Stimulated activated CD8-positive, alpha-beta memory T cell treated with anti-CD3 and anti-CD28 coated beads, Interleukin-2, amount 100 ng/mL, for 48 hours (primary cell): ENCODE measurements at regions not wholly inside any gene's neighbourhood (a gene's known extent, or its start where the extent isn't known, plus 50 kb on each side); places are given as distances from the start of the nearest gene placed in this dataset.

Experiments
- DNase-seq, 2 donors: peaks; one replicate each; pipeline ENCODE4 v3.0.0-alpha.2; 2020; ENCODE audit warnings: low read depth in 2 of 2

DNA sequence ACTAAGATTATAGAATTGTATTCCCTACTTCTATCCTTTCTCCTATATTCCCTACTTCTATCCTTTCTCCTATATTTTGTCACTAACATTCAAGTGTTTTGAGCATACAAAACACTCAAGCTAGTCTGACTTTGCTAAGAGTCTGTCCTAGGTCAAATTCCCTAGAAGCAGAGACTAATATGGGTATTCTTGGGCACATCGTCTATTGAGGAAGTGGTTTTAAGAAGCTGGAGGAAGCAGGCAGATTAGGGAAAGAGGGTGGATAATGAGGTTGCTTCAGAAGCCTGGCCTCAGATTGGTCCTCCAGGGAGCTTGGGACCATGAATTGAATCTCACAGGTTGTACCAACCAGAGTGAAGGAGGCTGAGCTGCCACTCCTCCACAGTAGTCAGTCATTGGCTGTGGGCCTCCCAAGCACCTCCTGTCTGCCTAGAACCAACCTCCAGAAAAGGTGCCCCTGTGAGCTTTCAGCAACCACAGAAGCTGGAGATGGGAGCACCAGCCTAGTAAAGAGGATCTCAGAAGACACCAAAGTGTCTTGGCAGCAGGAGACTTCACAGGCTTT lies 295.9 kb upstream of the PHF14 start:
- DNase-seq: no peak

DNA sequence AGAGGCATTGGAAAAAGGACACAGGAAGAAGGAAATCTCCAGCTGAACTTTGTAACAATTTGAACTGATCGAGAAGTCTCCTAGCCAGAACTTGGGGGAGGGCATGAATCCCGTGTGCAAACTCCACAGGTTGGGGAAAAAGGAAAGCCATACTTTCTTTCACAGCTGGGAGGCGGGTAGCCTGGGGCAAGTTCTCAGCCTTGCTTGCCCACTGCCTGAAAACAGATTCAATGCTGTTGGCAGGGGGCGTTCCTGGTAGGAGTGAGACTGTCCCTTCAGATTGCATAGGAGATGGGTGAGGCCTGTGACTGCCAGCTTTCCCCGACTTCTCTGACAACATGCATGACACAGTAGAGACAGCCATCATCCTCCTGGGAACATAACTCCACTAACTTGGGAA lies 289.1 kb upstream of the PHF14 start:
- DNase-seq: no peak

DNA sequence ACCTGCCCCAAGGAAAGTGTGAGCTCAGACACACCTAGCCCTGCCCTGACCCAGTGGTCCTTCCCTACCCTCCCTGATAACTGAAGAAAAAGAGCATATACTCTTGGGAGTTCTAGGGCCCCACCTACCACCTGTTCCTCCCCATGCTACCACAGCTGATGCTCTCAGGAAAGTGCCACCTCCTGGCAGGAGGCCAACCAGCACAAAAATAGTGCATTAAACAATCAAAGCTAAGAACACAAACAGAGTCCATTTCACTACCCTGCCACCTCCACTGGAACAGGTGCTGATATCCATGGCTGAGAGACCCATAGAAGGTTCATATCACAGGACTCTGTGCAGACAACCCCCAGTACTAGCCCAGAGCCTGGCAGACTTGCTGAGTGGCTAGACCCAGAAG lies 288.6 kb upstream of the PHF14 start:
- no peak for DNase-seq

DNA sequence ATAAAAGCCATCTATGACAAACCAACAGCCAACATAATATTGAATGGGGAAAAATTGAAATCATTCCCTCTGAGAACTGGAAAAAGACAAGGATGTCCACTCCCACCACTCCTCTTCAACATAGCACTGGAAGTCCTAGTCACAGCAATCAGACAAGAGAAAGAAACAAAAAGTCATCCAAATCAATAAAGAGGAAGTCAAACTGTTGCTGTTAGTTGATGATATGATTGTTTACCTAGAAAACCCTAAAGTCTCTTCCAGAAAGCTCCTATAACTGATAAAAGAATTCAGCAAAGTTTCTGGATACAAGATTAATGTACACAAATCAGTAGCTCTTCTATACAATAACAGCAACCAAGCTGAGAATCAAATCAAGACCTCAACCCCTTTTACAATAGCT lies 285.1 kb upstream of the PHF14 start:
- DNase-seq: no peak

DNA sequence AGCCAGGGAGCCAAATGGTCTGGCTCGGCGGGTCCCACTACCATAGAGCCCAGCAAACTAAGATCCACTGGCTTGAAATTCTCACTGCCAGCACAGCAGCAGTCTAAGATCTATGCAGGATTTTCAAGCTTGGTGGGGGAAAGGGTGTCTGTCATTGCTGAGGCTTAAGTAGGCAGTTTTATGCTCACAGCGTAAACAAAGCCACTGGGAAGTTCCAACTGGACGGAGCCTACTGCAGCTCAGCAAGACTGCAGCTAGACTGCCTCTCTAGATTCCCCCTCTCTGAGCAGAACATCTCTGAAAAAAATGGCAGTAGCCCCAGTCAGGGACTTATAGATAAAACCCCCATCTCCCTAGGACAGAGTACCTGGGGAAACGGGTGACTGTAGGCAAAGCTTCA lies 277.6 kb upstream of the PHF14 start:
- DNase-seq: no peak

DNA sequence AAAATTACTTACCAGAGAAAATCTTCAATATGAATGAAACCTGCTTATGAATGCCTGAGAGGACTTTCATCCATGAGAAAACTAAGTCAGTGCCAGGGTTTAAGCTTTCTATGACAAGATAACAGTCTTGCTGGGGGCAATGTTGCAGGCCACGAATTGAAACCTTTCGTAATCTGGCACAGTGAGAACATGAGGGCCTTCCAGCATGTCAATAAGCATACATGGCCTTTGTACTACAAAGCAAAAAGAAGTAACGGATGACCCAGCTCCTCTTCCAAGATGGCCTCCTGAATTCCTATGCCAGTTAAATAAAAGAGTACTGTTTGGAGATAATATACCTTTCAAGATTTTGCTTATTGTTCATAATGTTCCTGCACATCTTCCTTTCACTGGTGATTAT lies 270.6 kb upstream of the PHF14 start:
- DNase-seq: no peak

DNA sequence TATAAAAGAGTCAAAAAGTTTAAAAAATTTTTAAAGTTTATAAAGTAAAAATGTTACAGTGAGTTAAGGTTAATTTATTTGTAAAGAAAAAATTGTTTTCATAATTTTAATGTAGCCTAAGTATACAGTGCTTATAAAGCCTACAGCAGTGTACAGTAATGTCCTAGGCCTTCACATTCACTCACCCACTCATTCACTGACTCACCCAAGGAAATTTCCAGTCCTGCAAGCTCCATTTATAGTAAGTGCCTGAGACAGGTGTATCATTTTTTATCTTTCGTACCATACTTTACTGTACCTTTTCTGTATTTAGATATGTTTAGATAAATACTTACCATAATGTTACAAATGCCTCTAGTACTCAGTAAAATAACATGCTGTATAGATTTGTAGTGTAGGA lies 269.7 kb upstream of the PHF14 start:
- DNase-seq: no peak

DNA sequence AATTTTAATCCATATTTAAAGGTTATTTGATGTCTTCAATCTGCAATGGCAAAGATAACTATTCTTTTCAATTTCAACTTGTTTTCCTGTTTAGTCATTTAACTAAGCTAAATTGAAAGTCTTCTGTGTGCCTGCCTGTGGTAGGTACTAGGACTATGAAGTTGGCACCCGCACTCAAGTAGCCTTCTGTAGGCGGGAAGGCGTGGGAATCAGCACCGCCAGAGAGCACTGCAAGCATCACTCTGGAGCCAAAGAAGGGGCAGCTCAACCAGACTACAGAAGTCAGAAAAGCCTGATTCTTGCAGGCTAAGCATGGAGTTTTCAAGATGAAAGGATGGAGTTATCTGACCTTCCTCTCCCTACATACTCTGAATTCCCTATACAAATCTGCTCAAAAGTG lies 269.0 kb upstream of the PHF14 start:
- no peak for DNase-seq

DNA sequence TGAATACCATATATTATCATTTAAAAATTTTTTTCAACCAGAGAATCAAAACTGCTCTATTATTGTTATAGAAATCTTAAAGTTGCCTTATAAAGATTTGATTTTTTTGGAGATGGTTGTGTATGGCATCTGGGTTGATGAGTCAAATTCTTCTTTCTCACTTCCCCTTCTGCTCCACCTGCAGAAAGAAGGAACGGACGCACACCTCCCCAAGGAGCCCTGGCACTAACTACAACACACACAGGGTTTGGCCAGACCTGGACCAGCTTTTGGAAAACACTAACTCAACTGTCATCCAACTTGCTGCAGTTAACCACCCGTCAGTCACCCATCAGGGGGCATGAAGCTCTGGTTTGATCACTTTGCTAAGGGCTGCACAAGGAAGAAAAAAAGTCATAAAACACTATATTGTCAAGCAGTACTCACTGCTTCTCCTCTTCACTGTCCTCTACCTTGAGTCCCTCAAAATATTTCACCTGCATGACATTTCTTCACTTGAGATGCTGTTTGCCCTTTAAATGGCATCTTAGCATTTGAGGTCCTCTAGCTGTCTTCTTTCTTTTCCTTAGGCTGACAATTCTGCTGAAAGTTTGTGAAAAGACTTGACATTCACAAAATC lies 266.7 kb upstream of the PHF14 start:
- no peak for DNase-seq

DNA sequence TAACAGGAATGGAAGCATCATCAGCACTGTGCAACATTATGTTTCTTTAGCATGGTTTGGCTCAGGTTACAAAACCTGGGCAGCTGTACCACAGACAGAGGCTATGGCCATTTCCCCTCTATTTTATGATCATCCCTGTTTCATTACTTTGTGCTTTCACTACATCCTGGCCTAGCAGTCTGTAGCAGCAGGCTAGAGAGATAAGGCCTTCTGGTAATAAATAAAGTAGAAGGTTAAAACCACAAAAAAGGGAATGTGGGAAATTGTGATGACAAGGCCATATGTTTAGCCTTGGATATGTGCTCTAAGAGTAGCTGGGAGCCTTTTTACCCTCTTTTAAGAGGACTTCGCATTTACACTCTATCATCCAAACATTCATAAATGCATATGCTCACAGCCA lies 266.2 kb upstream of the PHF14 start:
- no peak for DNase-seq

DNA sequence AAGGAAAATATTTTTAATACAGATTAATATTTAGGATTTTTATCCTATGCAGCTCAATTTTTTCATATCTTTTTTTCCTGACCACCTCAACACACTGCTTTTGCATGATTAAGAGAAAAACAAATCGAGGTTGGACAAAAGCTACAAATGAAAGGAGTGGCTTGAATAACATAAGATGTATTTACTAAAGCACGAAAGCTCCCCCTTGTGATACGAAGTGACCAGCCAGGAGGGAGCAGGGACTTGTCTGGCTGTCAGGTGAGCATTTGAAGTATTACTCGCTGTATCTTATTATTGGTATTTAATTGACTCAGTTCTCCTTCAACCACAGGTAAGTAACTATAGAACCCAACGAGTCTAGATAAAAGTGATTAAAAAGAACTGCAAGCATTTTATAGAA lies 265.2 kb upstream of the PHF14 start:
- no peak for DNase-seq

DNA sequence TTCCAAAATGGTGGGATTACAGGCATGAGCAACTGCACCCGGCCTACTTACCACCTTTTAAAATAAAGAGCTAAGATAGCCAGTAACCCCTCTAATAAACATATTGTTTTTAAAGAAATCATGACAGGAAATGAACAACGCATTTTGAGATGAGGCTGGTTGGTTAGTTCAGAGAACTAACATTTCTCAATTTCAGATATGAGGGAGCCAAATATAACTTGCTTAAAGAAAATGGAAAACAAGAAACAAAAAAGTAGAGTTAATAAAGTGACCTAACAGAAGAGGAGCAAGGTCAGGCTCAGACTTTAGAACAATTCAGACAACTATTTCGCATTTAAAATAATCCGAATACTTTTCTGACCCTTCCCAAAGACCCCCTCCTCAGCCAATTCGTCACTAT lies 254.9 kb upstream of the PHF14 start:
- no peak for DNase-seq

DNA sequence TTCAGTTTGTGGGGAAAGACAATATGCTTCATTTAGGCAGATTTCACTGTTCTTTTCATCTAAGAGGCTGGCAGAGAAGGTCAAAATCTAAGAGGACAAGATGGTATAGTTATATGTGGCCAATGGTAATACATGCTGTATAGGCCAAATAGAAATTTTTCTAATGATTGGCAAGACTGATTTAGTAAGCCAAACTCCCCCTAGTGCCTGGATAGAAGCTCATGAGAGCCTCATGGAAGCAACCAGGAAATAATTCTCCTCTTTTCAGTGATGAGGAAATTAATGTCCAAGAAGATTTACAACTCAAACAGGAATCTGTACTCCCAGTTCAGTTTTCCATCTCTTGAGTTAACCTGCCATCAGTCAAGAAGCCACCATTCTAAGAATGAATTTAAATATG lies 253.6 kb upstream of the PHF14 start:
- no peak for DNase-seq

DNA sequence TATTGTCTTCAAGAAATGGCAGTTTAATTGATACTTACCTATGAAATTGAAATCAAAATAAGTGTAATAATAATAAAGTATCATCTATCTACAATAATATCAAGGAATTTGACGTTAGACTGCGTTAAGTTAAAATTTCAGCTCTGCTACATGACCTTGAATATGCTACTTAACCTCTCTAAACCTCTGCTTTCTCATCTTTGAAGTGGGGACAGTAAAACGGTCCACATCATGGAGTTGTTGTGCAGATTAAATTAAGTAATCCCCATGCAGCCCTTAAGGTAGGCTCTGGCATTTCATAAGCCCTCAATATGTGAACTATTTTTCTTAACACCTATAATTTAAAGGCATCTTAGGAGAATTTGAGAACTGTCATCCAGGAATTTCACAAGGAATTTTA lies 252.4 kb upstream of the PHF14 start:
- no peak for DNase-seq

DNA sequence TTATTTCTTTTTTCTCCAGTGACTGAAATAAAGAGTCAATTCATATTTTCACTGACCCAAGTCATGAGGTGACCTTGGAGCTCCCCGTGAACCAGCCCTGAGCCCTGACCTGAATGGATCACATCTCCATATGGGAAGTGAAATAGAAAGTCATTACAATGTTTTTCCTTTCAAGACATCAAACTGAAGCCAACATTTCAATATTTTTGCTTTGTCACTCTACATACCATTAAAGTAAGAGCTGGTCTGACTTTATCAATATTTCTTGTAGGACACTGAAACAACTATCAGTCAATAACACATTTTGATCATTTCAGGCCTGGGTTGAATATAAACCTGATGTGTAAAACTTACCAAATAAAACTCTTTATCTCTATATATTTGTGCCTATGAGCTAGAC lies 249.8 kb upstream of the PHF14 start:
- no peak for DNase-seq

DNA sequence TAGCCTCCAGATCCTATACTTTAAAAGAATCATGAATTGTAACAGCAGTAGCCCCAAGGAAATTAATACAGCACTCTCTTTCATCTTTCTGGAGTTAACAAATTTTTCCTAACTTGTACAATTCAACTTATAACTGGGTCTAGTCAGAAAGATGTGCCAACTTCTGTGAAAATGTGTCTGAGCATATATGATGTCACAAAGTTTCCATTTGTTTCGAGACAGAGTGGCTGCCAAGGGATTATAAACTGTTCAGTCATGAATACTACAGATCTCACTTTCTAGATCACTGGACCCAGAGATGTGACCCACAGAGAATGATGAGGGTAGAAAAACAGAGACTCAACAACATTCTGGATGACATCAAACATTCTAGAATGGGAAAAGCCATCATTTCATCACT lies 249.2 kb upstream of the PHF14 start:
- no peak for DNase-seq

DNA sequence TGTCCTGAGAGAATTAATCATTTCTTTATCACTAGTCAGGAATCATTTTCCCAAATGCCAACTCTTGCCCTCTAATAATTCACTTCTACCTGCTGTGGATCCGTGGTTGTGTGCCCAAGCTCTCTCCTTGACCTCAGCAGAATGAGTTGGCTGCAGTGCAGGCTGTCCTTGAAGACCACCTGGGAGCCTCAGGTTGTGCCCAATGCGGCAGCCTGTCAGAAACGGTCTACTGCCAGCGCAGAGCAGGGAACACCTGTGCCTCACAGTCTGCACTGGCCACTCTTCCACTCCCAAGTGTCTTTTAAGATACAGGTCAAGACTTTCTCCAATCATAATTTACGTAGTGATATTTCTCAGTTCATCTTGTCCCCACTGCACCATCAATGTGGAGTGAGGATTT lies 246.0 kb upstream of the PHF14 start:
- DNase-seq: no peak

DNA sequence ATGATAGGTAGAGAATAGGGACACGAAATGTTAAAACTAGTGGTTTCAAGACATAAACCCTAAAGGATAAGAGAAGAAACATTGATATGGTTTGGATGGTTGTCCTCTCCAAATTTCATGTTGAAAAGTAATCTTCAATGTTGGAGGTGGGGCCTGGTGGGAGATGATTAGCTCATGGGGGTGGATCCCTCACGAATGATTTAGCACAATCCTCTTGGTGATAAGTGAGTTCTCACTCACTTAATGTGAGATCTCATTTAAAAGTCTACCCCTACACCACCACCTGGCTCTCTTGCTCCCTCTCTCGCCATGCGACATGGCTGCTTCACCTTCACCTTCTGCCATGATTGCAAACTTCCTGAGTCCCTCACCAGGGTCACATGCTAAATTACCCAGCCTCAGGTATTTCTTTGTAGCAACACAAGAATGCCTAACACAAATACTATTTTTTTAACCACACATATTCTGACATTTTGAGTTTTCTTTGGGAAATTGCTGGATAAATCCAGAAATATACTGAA lies 242.4 kb upstream of the PHF14 start:
- DNase-seq: no peak

DNA sequence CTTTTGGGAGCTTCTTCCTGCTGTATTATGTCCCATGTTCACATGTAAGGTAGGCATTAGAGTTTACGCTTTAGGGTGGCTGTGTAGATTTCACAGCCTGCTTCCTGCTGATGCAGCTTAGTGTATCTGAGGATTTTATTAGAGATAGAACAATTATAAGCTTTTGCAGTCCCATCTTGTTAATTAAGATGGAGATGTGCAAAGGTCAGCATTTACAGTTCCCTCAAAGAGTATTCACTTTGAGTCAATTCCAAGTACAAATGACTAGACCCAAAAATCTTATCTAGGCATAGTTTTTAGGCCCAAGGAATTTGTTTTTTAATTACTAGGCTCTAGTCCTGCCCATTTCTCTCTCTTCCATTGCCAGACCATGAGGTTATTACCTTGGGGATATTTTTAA lies 239.9 kb upstream of the PHF14 start:
- DNase-seq: no peak

DNA sequence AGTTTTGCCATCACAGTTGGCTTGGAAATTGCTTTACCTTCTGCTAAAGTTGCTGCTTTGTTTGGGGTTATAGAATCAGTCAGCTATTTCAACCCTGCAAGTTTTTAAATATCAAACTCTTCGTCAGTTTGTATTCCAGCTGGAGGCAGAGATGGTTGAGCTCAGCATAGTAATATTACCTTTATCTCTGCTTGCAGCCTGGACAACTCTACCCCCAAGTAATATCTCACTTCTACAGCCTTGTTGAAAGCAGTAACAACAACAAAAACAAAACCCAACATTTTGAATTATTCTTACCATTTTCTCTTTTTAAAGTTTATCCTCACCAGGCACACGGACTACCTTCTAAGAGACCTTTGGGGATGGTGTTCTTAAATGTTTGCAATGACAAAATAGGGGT lies 239.1 kb upstream of the PHF14 start:
- DNase-seq: no peak

DNA sequence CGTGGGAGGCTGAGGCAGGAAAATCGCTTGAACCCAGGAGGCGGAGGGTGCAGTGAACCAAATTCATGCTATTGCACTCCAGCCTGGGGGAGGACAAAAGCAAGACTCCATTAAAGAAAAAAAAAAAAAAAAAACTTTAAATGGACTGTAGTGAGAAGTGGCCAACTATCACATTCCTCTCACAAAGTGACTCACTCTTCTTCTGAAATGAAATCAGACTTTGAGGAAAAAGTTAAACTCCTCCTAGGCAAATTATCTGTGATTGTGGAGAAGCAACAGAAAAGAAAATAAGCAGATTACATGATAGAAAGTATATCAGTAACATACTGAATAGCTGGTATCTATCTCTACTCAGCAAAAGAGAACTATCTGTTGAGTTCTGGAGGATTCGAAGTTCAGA lies 234.3 kb upstream of the PHF14 start:
- no peak for DNase-seq

DNA sequence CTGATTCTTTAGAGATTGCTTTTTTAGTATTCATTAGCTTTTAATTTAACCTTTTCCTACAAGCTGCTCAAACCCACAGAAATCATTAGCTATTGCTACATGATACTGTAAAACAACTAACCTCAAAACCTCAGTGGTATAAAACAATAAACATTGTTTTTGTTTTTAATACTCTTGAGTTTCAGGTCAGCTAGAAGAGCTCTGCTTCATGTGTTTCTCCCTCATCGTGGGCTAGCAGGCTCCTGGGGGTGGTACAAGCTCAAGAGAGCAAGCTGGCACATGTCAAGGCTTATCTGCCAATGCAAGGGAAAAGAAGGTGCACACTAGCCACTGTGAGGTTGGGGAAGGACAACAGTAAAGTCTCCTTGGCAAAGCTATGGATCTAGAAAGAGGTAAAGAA lies 232.9 kb upstream of the PHF14 start:
- no peak for DNase-seq

DNA sequence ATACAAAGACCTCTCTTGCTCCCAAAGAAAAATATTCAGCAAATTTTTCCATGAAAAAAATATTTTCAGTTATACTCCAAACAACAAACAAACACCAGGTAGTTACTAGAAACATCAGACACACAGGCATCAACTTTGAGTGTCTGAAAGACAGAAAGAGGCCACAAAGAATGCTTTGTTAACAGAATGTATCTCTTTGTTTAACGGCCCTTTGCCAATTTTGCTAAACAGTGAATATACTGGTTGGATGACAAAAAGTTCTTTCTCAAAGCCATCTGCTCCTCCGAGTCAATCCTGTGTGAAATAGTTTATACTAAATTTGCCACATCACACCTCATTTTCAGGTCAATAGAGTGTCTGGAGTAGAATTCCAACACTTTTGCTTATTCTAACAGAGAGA lies 216.7 kb upstream of the PHF14 start:
- DNase-seq: no peak

DNA sequence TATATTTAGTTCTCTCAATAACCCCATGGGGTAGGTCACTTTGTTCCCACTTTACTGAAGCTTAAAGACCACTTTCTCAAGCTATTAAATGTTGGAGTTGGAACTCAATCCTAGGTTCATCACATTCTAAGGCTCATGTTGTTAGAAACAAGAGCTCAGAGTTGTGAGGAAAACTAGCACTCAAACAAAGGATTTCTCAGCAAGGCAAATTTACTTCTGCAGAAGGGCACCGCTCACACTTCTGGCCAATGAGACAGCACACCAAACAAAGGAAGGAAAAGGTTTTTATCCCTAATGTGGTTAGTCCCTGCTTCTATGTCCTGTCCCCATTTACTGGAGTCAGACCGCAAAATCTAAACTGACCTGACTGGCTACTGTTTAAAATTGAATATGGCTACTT lies 214.6 kb upstream of the PHF14 start:
- no peak for DNase-seq
